Hepatocyte (in vitro differentiated cells): ENCODE measurements at regions not wholly inside any gene's neighbourhood (a gene's known extent, or its start where the extent isn't known, plus 50 kb on each side); places are given as distances from the start of the nearest gene placed in this dataset.

Source experiments
- CTCF ChIP-seq: fragments of 200-600 bp; sonication (generic); IDR thresholded peaks from 2 replicates; pipeline ENCODE4 v1.5.1; 2016; ENCODE audit warnings: antibody characterized with exemption, mild to moderate bottlenecking; ENCODE audit not compliant: poor library complexity
- EZH2 ChIP-seq: fragments of 200-600 bp; sonication (generic); IDR thresholded peaks from 2 replicates; pipeline ENCODE4 v1.6.1; 2016; ENCODE audit warnings: antibody characterized with exemption, mild to moderate bottlenecking, borderline replicate concordance
- EZH2phosphoT487 ChIP-seq: fragments of 200-600 bp; sonication (generic); IDR thresholded peaks from one replicate; pipeline ENCODE4 v1.6.1; 2018; ENCODE audit warnings: antibody characterized with exemption, mild to moderate bottlenecking, low read depth, moderate library complexity; ENCODE audit not compliant: unreplicated experiment, severe bottlenecking

GRCh38 chr4:117400039-117400835, 314.9 kb upstream of the TRAM1L1 start:
- TF ChIP-seq CTCF (no peak), EZH2 (no peak), EZH2phosphoT487 (no peak)
